ENCODE measurements at regions not wholly inside any gene's neighbourhood (a gene's known extent, or its start where the extent isn't known, plus 50 kb on each side); places are given as distances from the start of the nearest gene placed in this dataset.

- H3K4me3 Mint-ChIP-seq: no peak overlapping the region
- H3K27me3 Mint-ChIP-seq: no peaks in the 10 kb centered on the region
- no peaks in the 10 kb centered on the region for H3K9me3 Mint-ChIP-seq (ENCODE audit: low read depth)
- peaks cover 77% of the 10 kb centered on the region for H3K4me1 Mint-ChIP-seq (ENCODE audit: low read depth)
- no peaks in the 10 kb centered on the region for H3K36me3 Mint-ChIP-seq
- peak overlapping the region; percentile 93 for H3K27ac Mint-ChIP-seq
Observed at GRCh38 chr7:50203521-50203920, 101.0 kb upstream of the IKZF1 start.

DNA sequence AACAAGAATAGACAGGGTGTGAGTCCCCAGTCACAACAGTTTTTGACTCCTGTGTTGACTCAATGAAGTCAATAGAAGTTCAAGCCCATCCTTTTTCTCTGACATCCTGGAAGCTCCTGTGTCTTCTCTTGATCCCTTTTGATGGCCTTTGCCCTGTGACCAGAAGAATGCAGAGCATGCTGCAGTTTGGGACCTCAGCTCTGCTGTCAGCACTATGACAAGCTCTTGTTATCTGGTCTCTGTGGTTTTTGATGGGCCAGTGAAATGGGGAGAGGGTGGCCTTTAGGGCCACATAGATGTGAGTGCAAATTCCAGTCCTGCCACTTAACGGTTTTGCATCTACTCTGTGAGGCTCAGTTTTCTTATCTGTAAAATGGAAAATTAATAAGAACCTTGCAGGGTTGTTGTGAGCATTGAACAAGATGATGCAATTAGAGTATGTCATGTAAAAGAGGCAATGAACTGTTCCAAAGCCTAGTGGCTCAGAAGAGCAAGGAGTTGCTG lies 102.4 kb upstream of the IKZF1 start:
- Mint-ChIP-seq H3K4me3 (no peak overlapping the region), H3K4me1 (ENCODE audit: low read depth) (peaks cover 76% of the 10 kb centered on the region), H3K27ac (peak overlapping the region; percentile 13), H3K36me3 (no peaks in the 10 kb centered on the region), H3K27me3 (no peaks in the 10 kb centered on the region), H3K9me3 (ENCODE audit: low read depth) (no peaks in the 10 kb centered on the region)

GRCh38 chr7:50199824-50200223 lies 104.7 kb upstream of the IKZF1 start:
- H3K27ac Mint-ChIP-seq: peak overlapping the region; percentile 91
- no peaks in the 10 kb centered on the region for H3K27me3 Mint-ChIP-seq
- H3K9me3 Mint-ChIP-seq (ENCODE audit: low read depth): no peaks in the 10 kb centered on the region
- H3K36me3 Mint-ChIP-seq: no peaks in the 10 kb centered on the region
- peaks cover 68% of the 10 kb centered on the region for H3K4me1 Mint-ChIP-seq (ENCODE audit: low read depth)
- H3K4me3 Mint-ChIP-seq: no peak overlapping the region

DNA sequence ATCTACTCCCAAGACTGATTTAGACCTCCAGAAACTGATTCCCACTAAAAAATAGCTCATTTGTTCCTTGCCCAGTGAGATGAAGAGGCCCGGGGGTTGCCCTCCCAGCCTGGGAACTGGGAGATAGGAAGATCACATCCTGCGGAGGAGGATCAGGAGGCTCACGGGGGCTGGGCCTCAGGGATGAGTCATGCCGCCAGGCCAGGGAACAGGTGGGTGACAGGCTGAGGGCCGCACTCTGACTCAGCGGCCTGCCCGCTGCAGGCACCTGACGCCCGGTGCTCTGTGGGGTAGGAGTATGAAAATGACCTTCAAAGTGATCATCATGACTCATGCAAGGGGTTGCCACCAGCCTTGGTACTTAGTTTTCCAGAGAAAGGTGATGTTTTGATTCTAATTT lies 104.5 kb upstream of the ZPBP start:
- Mint-ChIP-seq H3K4me1 (ENCODE audit: low read depth) (peaks cover 49% of the 10 kb centered on the region), H3K36me3 (no peaks in the 10 kb centered on the region), H3K9me3 (ENCODE audit: low read depth) (no peaks in the 10 kb centered on the region), H3K4me3 (peak overlapping the region; percentile 50), H3K27me3 (no peaks in the 10 kb centered on the region), H3K27ac (peak overlapping the region; percentile 91)

- H3K36me3 Mint-ChIP-seq: no peaks in the 10 kb centered on the region
- no peaks in the 10 kb centered on the region for H3K9me3 Mint-ChIP-seq (ENCODE audit: low read depth)
- no peaks in the 10 kb centered on the region for H3K27me3 Mint-ChIP-seq
- peak overlapping the region; percentile 91 for H3K27ac Mint-ChIP-seq
- H3K4me1 Mint-ChIP-seq (ENCODE audit: low read depth): peaks cover 47% of the 10 kb centered on the region
- peak overlapping the region; percentile 39 for H3K4me3 Mint-ChIP-seq
Observed at GRCh38 chr7:50196719-50197118, 103.7 kb upstream of the ZPBP start.

DNA sequence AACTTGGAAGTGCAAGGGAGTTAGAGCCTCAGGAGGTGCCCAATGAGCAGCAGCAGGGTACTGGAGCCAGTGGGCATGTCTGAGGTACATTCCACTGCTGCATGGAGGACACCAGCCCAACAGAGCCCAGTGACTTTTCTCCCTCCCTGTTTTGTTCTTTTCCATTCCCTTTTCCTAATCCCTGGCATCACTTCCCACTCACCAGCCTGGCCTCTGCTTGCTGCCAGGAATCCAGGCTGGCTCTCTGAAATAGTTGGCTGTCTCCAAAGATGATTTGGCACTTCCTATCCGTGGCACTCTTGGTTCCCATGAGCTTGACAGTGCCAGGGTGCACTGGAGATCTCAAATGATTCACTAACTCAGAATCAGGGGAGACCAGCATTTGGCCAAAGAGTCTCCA lies 97.7 kb upstream of the ZPBP start:
- peaks cover 7% of the 10 kb centered on the region for H3K9me3 Mint-ChIP-seq (ENCODE audit: low read depth)

GRCh38 chr7:50189371-50189770 lies 96.3 kb upstream of the ZPBP start:
- H3K4me1 Mint-ChIP-seq (ENCODE audit: low read depth): peaks cover 15% of the 10 kb centered on the region

More for the DNA sequence above, 97.7 kb upstream of the ZPBP start:
- H3K27ac Mint-ChIP-seq: no peak overlapping the region
- H3K27me3 Mint-ChIP-seq: no peaks in the 10 kb centered on the region
- peaks cover 16% of the 10 kb centered on the region for H3K4me1 Mint-ChIP-seq (ENCODE audit: low read depth)
- H3K36me3 Mint-ChIP-seq: peaks cover 2% of the 10 kb centered on the region
- no peak overlapping the region for H3K4me3 Mint-ChIP-seq

GRCh38 chr7:50185951-50186682 lies 93.1 kb upstream of the ZPBP start:
- Mint-ChIP-seq H3K9me3 (ENCODE audit: low read depth) (peaks cover 7% of the 10 kb centered on the region), H3K4me3 (no peak overlapping the region), H3K27ac (no peak overlapping the region), H3K4me1 (ENCODE audit: low read depth) (peaks cover 16% of the 10 kb centered on the region), H3K27me3 (no peaks in the 10 kb centered on the region), H3K36me3 (peaks cover 2% of the 10 kb centered on the region)

More at GRCh38 chr7:50189371-50189770, 96.3 kb upstream of the ZPBP start:
- H3K9me3 Mint-ChIP-seq (ENCODE audit: low read depth): peaks cover 7% of the 10 kb centered on the region
- no peak overlapping the region for H3K4me3 Mint-ChIP-seq
- peak overlapping the region; percentile 16 for H3K27ac Mint-ChIP-seq
- H3K36me3 Mint-ChIP-seq: peaks cover 2% of the 10 kb centered on the region
- H3K27me3 Mint-ChIP-seq: no peaks in the 10 kb centered on the region

DNA sequence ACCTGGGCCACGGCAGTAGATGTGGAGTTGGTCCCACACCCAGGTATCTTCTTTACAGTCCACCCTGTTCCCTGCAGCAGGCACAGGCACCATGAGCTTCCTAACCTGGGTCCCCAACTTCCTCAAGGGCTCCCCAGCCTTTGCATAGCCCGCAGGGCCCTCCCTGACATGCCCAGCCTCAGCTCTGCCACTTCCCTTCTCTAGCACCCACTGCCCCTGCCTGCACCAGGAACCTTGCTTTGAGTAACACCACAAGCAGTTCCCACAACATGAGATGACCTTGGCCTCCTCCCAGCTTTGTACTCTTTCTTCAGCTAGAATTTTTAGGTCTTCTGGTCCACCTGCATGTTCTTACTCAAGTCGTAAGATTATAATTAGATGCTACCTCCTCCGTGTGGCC lies 92.2 kb upstream of the ZPBP start:
- H3K4me3 Mint-ChIP-seq: no peak overlapping the region
- peaks cover 18% of the 10 kb centered on the region for H3K4me1 Mint-ChIP-seq (ENCODE audit: low read depth)
- H3K9me3 Mint-ChIP-seq (ENCODE audit: low read depth): peaks cover 7% of the 10 kb centered on the region
- H3K36me3 Mint-ChIP-seq: peaks cover 2% of the 10 kb centered on the region
- no peak overlapping the region for H3K27ac Mint-ChIP-seq
- H3K27me3 Mint-ChIP-seq: no peaks in the 10 kb centered on the region

- Mint-ChIP-seq H3K4me1 (ENCODE audit: low read depth) (peaks cover 11% of the 10 kb centered on the region), H3K27me3 (no peaks in the 10 kb centered on the region), H3K27ac (no peak overlapping the region), H3K9me3 (ENCODE audit: low read depth) (peaks cover under 1% of the 10 kb centered on the region), H3K36me3 (no peaks in the 10 kb centered on the region), H3K4me3 (no peak overlapping the region)
Observed at GRCh38 chr7:50184271-50184990, 91.4 kb upstream of the ZPBP start.

DNA sequence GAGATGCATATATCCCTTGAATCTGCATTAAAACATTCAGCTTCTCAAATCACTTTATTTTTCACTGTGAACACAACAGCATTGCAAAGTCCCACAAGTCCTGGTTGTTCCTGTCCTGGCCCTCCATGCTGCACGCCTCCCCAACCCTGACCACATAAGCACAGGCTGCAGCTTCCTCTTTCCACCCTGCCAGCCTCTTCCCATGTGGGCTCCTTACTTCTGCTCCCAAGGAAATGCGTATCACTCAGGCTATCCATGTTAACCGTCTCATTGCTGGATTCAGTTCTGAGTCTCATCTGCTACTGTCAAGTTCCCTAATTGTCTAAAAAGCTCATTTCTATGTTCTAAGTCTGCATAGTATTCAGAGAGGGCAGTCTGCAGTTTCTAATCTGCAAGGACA lies 89.7 kb upstream of the ZPBP start:
- Mint-ChIP-seq H3K27ac (no peak overlapping the region), H3K27me3 (no peaks in the 10 kb centered on the region), H3K4me3 (no peak overlapping the region), H3K36me3 (no peaks in the 10 kb centered on the region), H3K4me1 (ENCODE audit: low read depth) (peaks cover 8% of the 10 kb centered on the region), H3K9me3 (ENCODE audit: low read depth) (no peaks in the 10 kb centered on the region)

- Mint-ChIP-seq H3K4me3 (no peak overlapping the region), H3K9me3 (ENCODE audit: low read depth) (no peaks in the 10 kb centered on the region), H3K36me3 (no peaks in the 10 kb centered on the region), H3K27ac (no peak overlapping the region), H3K4me1 (ENCODE audit: low read depth) (peaks cover 8% of the 10 kb centered on the region), H3K27me3 (no peaks in the 10 kb centered on the region)
Observed at GRCh38 chr7:50181081-50181480, 88.0 kb upstream of the ZPBP start.

DNA sequence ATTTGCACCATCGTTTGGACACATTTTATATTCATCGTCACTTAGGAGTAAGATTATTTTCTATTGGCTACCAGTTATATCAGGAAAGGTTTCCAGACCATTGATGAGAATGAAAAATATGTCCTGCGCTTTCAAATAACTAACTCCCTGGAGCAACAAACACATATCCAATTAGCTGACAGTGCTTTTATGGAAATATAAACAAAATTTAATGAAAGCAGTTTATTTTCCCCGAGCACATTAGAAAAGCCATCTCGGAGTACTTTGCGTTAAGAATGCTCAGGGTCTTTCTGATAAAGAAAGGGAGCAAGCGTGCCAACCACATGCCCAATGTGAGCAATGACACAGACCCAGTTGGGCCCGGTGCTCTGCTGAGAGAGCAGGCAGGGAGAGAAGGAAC lies 85.1 kb upstream of the ZPBP start:
- no peaks in the 10 kb centered on the region for H3K36me3 Mint-ChIP-seq
- no peaks in the 10 kb centered on the region for H3K27me3 Mint-ChIP-seq
- H3K9me3 Mint-ChIP-seq (ENCODE audit: low read depth): no peaks in the 10 kb centered on the region
- H3K27ac Mint-ChIP-seq: no peak overlapping the region
- H3K4me3 Mint-ChIP-seq: no peak overlapping the region
- H3K4me1 Mint-ChIP-seq (ENCODE audit: low read depth): peaks cover 3% of the 10 kb centered on the region

- no peaks in the 10 kb centered on the region for H3K9me3 Mint-ChIP-seq (ENCODE audit: low read depth)
- H3K36me3 Mint-ChIP-seq: no peaks in the 10 kb centered on the region
- no peak overlapping the region for H3K4me3 Mint-ChIP-seq
- peaks cover 1% of the 10 kb centered on the region for H3K4me1 Mint-ChIP-seq (ENCODE audit: low read depth)
- H3K27ac Mint-ChIP-seq: no peak overlapping the region
- no peaks in the 10 kb centered on the region for H3K27me3 Mint-ChIP-seq
Observed at GRCh38 chr7:50174948-50175347, 81.9 kb upstream of the ZPBP start.
